Nephron (organoid): ENCODE measurements at regions not wholly inside any gene's neighbourhood (a gene's known extent, or its start where the extent isn't known, plus 50 kb on each side); places are given as distances from the start of the nearest gene placed in this dataset.

Experiments used
- H3K27ac Mint-ChIP-seq, 3 experiments: 2 replicates each; pipeline ENCODE4 v1.8.0; 2020; ENCODE audit warnings: mixed read lengths in 3 of 3, mild to moderate bottlenecking in 2 of 3, moderate library complexity in 1 of 3
- H3K27me3 Mint-ChIP-seq: 2 replicates; pipeline ENCODE4 v1.8.0; 2021; ENCODE audit warnings: low read depth, mild to moderate bottlenecking, moderate library complexity, mixed read lengths
- H3K36me3 Mint-ChIP-seq: 2 replicates; pipeline ENCODE4 v1.8.0; 2020; ENCODE audit warnings: low read depth, mixed read lengths
- H3K4me1 Mint-ChIP-seq: 2 replicates; pipeline ENCODE4 v1.8.0; 2020; ENCODE audit warnings: mixed read lengths
- H3K4me3 Mint-ChIP-seq, 3 experiments: 2 replicates each; pipeline ENCODE4 v1.8.0; 2020; ENCODE audit warnings: mild to moderate bottlenecking in 3 of 3, mixed read lengths in 3 of 3, moderate library complexity in 2 of 3
- H3K9me3 Mint-ChIP-seq: 2 replicates; pipeline ENCODE4 v1.8.0; 2020; ENCODE audit warnings: mixed read lengths
- CTCF ChIP-seq, 3 experiments: fragments of 200-600 bp; sonication (generic); IDR thresholded peaks; one replicate each; pipeline ENCODE4 v1.5.0; 2021; ENCODE audit warnings: antibody characterized with exemption in 3 of 3; ENCODE audit not compliant: unreplicated experiment in 3 of 3

GRCh38 chr15:95663156-95664100 is 667.1 kb upstream of the NR2F2 start:
- Mint-ChIP-seq H3K27me3 (peaks cover 3% of the 10 kb centered on the region), H3K4me3 (no peak overlapping the region), H3K27ac (peak overlapping the region; percentile 4 to 69 (median 34)), H3K4me1 (peaks cover 53% of the 10 kb centered on the region), H3K9me3 (peaks cover 5% of the 10 kb centered on the region), H3K36me3 (no peaks in the 10 kb centered on the region)
- TF ChIP-seq CTCF (IDR thresholded peaks at IDR 0.05; ENCODE audit: unreplicated experiment in 3 of 3), result no peak

- H3K27me3 Mint-ChIP-seq, result peaks cover 3% of the 10 kb centered on the region
- H3K4me3 Mint-ChIP-seq, result no peak overlapping the region
- H3K36me3 Mint-ChIP-seq, result no peaks in the 10 kb centered on the region
- peak overlapping the region in 2 of 3 experiments; percentile 34 to 69 for H3K27ac Mint-ChIP-seq
- H3K9me3 Mint-ChIP-seq, result peaks cover 3% of the 10 kb centered on the region
- no peak for TF ChIP-seq CTCF (IDR thresholded peaks at IDR 0.05; ENCODE audit: unreplicated experiment in 3 of 3)
- H3K4me1 Mint-ChIP-seq, result peaks cover 61% of the 10 kb centered on the region
Observed at GRCh38 chr15:95664450-95664849, 666.0 kb upstream of the NR2F2 start.

- H3K27me3 Mint-ChIP-seq, result peaks cover 3% of the 10 kb centered on the region
- no peak for TF ChIP-seq CTCF (IDR thresholded peaks at IDR 0.05; ENCODE audit: unreplicated experiment in 3 of 3)
- peak overlapping the region in 2 of 3 experiments; percentile 2 to 4 for H3K4me3 Mint-ChIP-seq
- H3K9me3 Mint-ChIP-seq, result no peaks in the 10 kb centered on the region
- peak overlapping the region; percentile 77 to 87 (median 85) for H3K27ac Mint-ChIP-seq
- peaks cover 42% of the 10 kb centered on the region for H3K4me1 Mint-ChIP-seq
- H3K36me3 Mint-ChIP-seq, result no peaks in the 10 kb centered on the region
Observed at GRCh38 chr15:95669146-95669922, 661.2 kb upstream of the NR2F2 start.

GRCh38 chr15:95674031-95674430 is 656.5 kb upstream of the NR2F2 start:
- H3K4me1 Mint-ChIP-seq, result peaks cover 9% of the 10 kb centered on the region
- TF ChIP-seq CTCF (IDR thresholded peaks at IDR 0.05; ENCODE audit: unreplicated experiment in 3 of 3), result no peak
- H3K9me3 Mint-ChIP-seq, result peaks cover 5% of the 10 kb centered on the region
- peaks cover 4% of the 10 kb centered on the region for H3K36me3 Mint-ChIP-seq
- H3K27me3 Mint-ChIP-seq, result no peaks in the 10 kb centered on the region
- no peak overlapping the region for H3K27ac Mint-ChIP-seq
- H3K4me3 Mint-ChIP-seq, result no peak overlapping the region

GRCh38 chr15:95676500-95676899 is 654.0 kb upstream of the NR2F2 start:
- Mint-ChIP-seq H3K4me1 (peaks cover 8% of the 10 kb centered on the region), H3K4me3 (no peak overlapping the region), H3K36me3 (peaks cover 4% of the 10 kb centered on the region), H3K27ac (no peak overlapping the region), H3K9me3 (peaks cover 5% of the 10 kb centered on the region), H3K27me3 (no peaks in the 10 kb centered on the region)
- no peak for TF ChIP-seq CTCF (IDR thresholded peaks at IDR 0.05; ENCODE audit: unreplicated experiment in 3 of 3)
